ENCODE measurements at regions not wholly inside any gene's neighbourhood (a gene's known extent, or its start where the extent isn't known, plus 50 kb on each side); places are given as distances from the start of the nearest gene placed in this dataset.

- TF ChIP-seq POLR2AphosphoS5 (IDR thresholded peaks at IDR 0.05; ENCODE audit: low read depth, low read length) (no peak), TAF1 (IDR thresholded peaks at IDR 0.05; ENCODE audit: borderline replicate concordance, insufficient read depth, low read length) (no peak), SIN3A (IDR thresholded peaks at IDR 0.05; ENCODE audit: borderline replicate concordance, insufficient read depth, low read length) (no peak)
- TF ChIP-seq, protein P1, sequence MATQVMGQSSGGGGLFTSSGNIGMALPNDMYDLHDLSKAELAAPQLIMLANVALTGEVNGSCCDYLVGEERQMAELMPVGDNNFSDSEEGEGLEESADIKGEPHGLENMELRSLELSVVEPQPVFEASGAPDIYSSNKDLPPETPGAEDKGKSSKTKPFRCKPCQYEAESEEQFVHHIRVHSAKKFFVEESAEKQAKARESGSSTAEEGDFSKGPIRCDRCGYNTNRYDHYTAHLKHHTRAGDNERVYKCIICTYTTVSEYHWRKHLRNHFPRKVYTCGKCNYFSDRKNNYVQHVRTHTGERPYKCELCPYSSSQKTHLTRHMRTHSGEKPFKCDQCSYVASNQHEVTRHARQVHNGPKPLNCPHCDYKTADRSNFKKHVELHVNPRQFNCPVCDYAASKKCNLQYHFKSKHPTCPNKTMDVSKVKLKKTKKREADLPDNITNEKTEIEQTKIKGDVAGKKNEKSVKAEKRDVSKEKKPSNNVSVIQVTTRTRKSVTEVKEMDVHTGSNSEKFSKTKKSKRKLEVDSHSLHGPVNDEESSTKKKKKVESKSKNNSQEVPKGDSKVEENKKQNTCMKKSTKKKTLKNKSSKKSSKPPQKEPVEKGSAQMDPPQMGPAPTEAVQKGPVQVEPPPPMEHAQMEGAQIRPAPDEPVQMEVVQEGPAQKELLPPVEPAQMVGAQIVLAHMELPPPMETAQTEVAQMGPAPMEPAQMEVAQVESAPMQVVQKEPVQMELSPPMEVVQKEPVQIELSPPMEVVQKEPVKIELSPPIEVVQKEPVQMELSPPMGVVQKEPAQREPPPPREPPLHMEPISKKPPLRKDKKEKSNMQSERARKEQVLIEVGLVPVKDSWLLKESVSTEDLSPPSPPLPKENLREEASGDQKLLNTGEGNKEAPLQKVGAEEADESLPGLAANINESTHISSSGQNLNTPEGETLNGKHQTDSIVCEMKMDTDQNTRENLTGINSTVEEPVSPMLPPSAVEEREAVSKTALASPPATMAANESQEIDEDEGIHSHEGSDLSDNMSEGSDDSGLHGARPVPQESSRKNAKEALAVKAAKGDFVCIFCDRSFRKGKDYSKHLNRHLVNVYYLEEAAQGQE (IDR thresholded peaks at IDR 0.05; ENCODE audit: insufficient read depth in 1 of 2, low read depth in 2 of 2, low read length in 2 of 2), result no peak
Observed at GRCh38 chr4:11791797-11792196, 363.1 kb upstream of the HS3ST1 start.
